NB4 (cell line): ENCODE measurements at regions not wholly inside any gene's neighbourhood (a gene's known extent, or its start where the extent isn't known, plus 50 kb on each side); places are given as distances from the start of the nearest gene placed in this dataset.

Source experiments
- CTCF ChIP-seq: IDR thresholded peaks from one replicate; pipeline ENCODE4 v1.5.1; 2012; ENCODE audit warnings: low read depth, low read length
- MAX ChIP-seq: IDR thresholded peaks from 2 replicates; pipeline ENCODE4 v1.6.1; 2011; ENCODE audit warnings: low read depth, low read length
- MYC ChIP-seq: IDR thresholded peaks from 2 replicates; pipeline ENCODE4 v1.6.1; 2011; ENCODE audit warnings: low read depth, low read length
- POLR2A ChIP-seq: IDR thresholded peaks from 2 replicates; pipeline ENCODE4 v1.6.1; 2011; ENCODE audit warnings: mild to moderate bottlenecking; ENCODE audit not compliant: insufficient read length; ENCODE audit errors: extremely low read depth

DNA sequence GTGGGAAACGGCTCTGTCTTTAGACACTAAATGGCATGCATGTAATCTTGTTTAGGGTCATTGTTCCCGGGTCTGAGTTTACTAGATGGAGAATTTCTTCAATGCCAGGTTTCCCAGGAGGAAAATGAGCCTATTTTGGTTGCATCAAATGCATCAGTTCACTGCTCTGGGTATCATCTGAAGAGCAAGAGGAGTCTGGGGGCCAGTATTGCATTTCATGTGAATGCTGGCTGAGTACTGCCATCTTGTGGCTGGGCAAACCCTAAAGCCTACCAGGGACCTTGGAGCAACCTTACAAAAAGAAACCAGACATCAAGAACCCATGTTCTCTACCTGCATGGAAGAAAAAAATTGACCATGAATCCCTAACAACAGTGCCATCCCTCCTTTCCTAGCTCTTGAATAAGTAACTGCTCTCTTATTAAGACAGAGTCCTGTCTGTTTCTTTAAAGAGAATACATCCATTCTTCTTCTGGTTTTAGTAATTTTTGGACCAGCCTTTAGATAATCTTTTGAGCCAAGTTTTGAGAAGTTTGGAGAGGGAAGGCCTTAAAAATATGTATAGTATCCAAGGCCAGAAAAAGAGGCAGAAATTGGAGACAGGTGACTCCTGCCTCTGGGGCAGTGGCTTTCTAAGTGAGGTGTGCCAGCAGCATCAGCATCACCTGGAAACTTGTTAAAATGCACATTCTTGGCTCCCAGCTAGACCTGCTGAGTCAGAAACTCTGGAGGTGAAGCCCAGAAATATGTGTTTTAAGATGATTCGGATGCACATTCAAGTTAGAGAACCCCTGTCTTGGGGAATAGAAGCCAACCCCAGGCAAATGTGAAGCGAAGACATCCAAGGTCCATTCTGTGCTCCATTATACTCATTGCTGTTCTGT is 261.0 kb upstream of the CXCR4 start:
- TF ChIP-seq CTCF = peak; percentile 88
- TF ChIP-seq POLR2A = no peak
- no peak for TF ChIP-seq MAX
- no peak for TF ChIP-seq MYC
